ENCODE measurements at regions not wholly inside any gene's neighbourhood (a gene's known extent, or its start where the extent isn't known, plus 50 kb on each side); places are given as distances from the start of the nearest gene placed in this dataset.

DNA sequence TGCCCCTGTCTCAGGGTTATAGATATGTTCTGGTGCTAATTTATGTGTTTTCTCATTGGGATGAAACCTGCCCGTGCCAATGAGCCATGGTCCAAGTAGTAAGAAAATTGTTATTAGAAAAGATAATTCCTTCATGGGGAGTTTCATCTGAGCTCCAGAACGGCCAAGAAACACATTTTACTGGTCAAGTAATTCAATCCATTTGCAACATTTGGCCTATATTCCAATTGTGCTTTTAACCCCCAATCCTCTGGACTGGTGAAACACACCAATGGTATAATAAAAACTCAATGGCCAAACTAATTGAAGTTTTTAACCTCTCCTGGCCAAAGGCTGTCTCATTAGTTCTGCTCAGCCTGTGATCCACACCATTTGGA is 53.7 kb upstream of the XCR1 start (continued):
- TF ChIP-seq, protein P1, sequence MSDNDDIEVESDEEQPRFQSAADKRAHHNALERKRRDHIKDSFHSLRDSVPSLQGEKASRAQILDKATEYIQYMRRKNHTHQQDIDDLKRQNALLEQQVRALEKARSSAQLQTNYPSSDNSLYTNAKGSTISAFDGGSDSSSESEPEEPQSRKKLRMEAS (CRISPR knock-in tag; IDR thresholded peaks at IDR 0.05), result no peak
- TF ChIP-seq RELA (CRISPR knock-in tag; IDR thresholded peaks at IDR 0.05; ENCODE audit: borderline replicate concordance), result no peak
- TF ChIP-seq ZNF423 (CRISPR knock-in tag; IDR thresholded peaks at IDR 0.05), result no peak
- TF ChIP-seq ATF6 (CRISPR knock-in tag; IDR thresholded peaks at IDR 0.05), result no peak
- TF ChIP-seq NR1H2 (CRISPR knock-in tag; IDR thresholded peaks at IDR 0.05), result no peak
- TF ChIP-seq ZSCAN18 (CRISPR knock-in tag; IDR thresholded peaks at IDR 0.05), result no peak
- no peak for TF ChIP-seq AFF4 (CRISPR knock-in tag; IDR thresholded peaks at IDR 0.05; ENCODE audit: borderline replicate concordance)
- no peak for TF ChIP-seq NR2C2 (CRISPR knock-in tag; IDR thresholded peaks at IDR 0.05)
- no peak for TF ChIP-seq ZNF263 (CRISPR knock-in tag; IDR thresholded peaks at IDR 0.05; ENCODE audit: low read depth)
- no peak for TF ChIP-seq MLX (CRISPR knock-in tag; IDR thresholded peaks at IDR 0.05)
- no peak for TF ChIP-seq ETV6 (CRISPR knock-in tag; IDR thresholded peaks at IDR 0.05)

DNA sequence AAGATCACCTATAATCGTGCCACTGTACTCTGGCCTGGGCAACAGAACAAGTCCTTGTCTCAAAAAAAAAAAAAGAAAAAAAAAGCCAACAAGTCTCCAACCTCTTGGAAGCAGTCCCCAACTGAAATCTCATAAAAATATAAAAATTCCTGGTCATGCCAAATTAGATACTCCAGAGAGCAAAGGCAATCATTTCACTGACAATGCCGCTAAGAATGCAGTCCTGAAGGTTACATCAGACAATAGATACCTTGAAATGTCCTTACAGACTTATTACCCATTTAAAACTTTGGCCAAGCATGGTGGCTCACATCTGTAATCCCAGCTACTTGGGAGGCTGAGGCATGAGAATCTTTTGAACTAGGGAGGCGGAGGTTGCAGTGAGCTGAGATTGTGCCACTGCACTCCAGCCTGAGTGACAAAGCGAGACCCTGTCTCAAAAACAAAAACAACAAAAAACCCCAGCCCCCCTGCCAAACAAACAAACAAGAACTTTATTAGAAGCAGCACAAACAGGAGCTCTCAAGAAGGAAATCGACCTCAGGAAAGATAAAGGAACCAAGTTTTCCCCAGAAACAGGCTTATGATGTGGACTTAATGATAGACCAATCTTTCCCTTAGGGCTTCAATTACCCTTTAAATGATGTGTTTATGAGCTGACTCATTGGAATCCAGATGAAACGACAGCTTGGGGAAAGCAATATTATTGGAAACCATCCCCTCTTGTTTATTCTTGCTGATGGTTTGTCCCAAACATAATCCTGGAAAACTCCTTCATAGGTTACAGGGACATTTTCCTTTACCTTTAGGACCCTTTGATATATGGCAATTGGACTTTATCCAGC is 53.1 kb upstream of the XCR1 start:
- peaks cover under 1% of the 10 kb centered on the region; the same call in 1 of the 2 replicates for H3K4me1 Mint-ChIP-seq
- H3K36me3 Mint-ChIP-seq, result peaks cover 4% of the 10 kb centered on the region
- no peak for DNase-seq (ENCODE audit: low spot score)
- peaks cover 19% of the 10 kb centered on the region for H3K9me3 Mint-ChIP-seq
- no peak overlapping the region for H3K27ac Mint-ChIP-seq
- ChIA-PET POLR2A (no interaction called here), CTCF (interaction anchor here (0.6 to 1.7 kb wide), 6 partner anchors 12 to 347 kb away, joined by 3 to 7 read pairs (median 5); partner anchors contain the start of gene CCR1)
- peaks cover 10% of the 10 kb centered on the region; the same call in 1 of the 2 replicates for H3K27me3 Mint-ChIP-seq (ENCODE audit: low read depth)
- no peak for TF ChIP-seq SP1 (CRISPR knock-in tag; conservative IDR thresholded peaks at IDR 0.05)
- no peak for ATAC-seq
- no peak overlapping the region for H3K4me3 Mint-ChIP-seq

DNA sequence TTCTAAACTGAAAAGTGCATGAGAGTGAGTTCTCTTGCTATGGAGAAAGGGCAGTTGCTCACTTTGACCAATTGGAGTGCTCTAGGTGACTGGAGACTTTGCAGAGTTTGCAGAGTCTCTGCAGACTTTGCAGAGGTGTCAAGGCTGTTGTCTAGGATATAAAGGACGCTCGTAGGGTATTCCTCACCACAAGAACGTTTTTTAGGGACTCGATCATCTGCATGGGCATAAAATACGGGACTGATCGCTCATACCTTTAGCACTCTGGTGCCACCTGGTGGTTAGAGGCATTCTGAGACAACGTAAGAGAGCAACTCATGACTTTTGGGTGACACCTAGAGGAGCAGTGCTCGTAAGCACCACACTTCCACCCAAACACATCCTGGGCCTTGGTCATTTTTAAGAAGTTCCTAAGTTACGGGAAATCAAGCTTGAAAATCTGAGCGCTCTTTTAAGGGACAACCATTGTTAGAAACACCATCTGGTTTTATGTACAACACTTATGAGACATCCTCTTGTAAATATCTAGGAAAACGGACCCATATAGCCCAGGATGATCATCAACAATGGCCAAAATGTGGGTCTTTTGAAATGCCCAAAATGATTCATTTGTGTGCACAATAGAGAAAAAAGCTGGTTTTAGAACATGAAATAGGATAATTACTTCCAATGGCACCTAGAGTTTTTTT is 51.6 kb upstream of the XCR1 start:
- H3K27me3 Mint-ChIP-seq (ENCODE audit: low read depth), result peaks cover 10% of the 10 kb centered on the region; the same call in 1 of the 2 replicates
- TF ChIP-seq, protein P2, sequence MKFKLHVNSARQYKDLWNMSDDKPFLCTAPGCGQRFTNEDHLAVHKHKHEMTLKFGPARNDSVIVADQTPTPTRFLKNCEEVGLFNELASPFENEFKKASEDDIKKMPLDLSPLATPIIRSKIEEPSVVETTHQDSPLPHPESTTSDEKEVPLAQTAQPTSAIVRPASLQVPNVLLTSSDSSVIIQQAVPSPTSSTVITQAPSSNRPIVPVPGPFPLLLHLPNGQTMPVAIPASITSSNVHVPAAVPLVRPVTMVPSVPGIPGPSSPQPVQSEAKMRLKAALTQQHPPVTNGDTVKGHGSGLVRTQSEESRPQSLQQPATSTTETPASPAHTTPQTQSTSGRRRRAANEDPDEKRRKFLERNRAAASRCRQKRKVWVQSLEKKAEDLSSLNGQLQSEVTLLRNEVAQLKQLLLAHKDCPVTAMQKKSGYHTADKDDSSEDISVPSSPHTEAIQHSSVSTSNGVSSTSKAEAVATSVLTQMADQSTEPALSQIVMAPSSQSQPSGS (CRISPR knock-in tag; IDR thresholded peaks at IDR 0.05; ENCODE audit: borderline replicate concordance, low read depth), result no peak
- TF ChIP-seq, protein P3, sequence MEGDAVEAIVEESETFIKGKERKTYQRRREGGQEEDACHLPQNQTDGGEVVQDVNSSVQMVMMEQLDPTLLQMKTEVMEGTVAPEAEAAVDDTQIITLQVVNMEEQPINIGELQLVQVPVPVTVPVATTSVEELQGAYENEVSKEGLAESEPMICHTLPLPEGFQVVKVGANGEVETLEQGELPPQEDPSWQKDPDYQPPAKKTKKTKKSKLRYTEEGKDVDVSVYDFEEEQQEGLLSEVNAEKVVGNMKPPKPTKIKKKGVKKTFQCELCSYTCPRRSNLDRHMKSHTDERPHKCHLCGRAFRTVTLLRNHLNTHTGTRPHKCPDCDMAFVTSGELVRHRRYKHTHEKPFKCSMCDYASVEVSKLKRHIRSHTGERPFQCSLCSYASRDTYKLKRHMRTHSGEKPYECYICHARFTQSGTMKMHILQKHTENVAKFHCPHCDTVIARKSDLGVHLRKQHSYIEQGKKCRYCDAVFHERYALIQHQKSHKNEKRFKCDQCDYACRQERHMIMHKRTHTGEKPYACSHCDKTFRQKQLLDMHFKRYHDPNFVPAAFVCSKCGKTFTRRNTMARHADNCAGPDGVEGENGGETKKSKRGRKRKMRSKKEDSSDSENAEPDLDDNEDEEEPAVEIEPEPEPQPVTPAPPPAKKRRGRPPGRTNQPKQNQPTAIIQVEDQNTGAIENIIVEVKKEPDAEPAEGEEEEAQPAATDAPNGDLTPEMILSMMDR (IDR thresholded peaks at IDR 0.05), result peak; percentile 68; the same call in 1 of the 2 replicates
- no peak overlapping the region for H3K27ac Mint-ChIP-seq
- POLR2A ChIA-PET, result interaction anchor here (0.6 kb wide), 1 partner anchor 52 kb away, joined by 3 read pairs; no protein-coding TSS in a partner anchor
- H3K4me3 Mint-ChIP-seq, result peak overlapping the region; percentile 52
- ATAC-seq (peak; percentile 99), DNase-seq (ENCODE audit: low spot score) (peak; percentile 94)
- H3K36me3 Mint-ChIP-seq, result peaks cover 4% of the 10 kb centered on the region
- H3K4me1 Mint-ChIP-seq, result no peaks in the 10 kb centered on the region
- H3K9me3 Mint-ChIP-seq, result peaks cover 19% of the 10 kb centered on the region
- CTCF ChIA-PET, result interaction anchor here (0.6 to 2.6 kb wide), 45 partner anchors 9 to 575 kb away, joined by 3 to 29 read pairs (median 4); partner anchors contain the start of genes CCR1, CXCR6, FYCO1 and XCR1
